ENCODE measurements at regions not wholly inside any gene's neighbourhood (a gene's known extent, or its start where the extent isn't known, plus 50 kb on each side); places are given as distances from the start of the nearest gene placed in this dataset.

DNA sequence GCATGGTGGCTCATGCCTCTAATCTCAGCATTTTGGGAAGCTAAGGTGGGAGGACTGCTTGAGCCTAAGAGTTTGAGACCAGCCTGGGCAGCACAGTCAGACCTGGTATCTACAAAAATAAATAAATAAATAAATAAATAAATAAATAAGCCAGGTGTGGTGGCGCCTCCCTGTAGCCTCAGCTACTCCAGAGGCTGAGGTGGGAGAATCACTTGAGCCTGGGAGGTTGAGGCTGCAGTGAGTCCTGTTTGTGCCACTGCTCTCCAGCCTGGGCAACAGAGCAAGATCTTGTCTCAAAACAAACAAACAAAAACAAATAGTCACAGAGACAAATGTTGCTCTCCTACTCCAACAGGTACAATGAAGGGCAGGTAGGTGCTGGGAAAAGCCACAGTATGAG is 242.4 kb upstream of the POU3F1 start:
- H3K79me2 ChIP-seq (ENCODE audit: control insufficient read depth, insufficient read depth, low read length), result no peaks in the 10 kb centered on the region
- 38% methylated on average over 1 of the region's 1 CpG for WGBS (ENCODE audit: insufficient coverage, low coverage, missing lambda C conversion rate)
- H3K9ac ChIP-seq (ENCODE audit: insufficient read depth in 1 of 2, low read depth in 2 of 2, low read length in 2 of 2), result no peak overlapping the region
- ChIA-PET POLR2A (interaction anchor here (0.6 to 1.7 kb wide), 2 partner anchors 20 to 70 kb away, joined by 3 to 4 read pairs; no protein-coding TSS in a partner anchor), CTCF (ENCODE audit: low intra/inter-chr PET ratio) (no interaction called here)
- H3K9me3 ChIP-seq (replicated peaks; ENCODE audit: control insufficient read depth, insufficient read depth, low read depth, low read length), result no peaks in the 10 kb centered on the region
- no peaks in the 10 kb centered on the region for H3K27me3 ChIP-seq (ENCODE audit: control insufficient read depth in 2 of 2, insufficient read depth in 2 of 2, low read length in 2 of 2)
- H2AFZ ChIP-seq (ENCODE audit: low read depth, low read length), result no peak overlapping the region
- in situ Hi-C loops (cut with MboI) (no loop called here), intact Hi-C loops (cut with micrococcal nuclease) (no loop called here)
- no peak overlapping the region for H3K4me3 ChIP-seq
- DNase-seq (ENCODE audit: extremely low read depth in 1 of 4, low spot score in 3 of 4) (no peak), FAIRE-seq (no peak), ATAC-seq (no peak)
- H3K4me2 ChIP-seq (ENCODE audit: insufficient read depth, low read length), result no peak overlapping the region
- no peaks in the 10 kb centered on the region for H3K36me3 ChIP-seq (ENCODE audit: control insufficient read depth, insufficient read depth, low read length)
- H4K20me1 ChIP-seq (replicated peaks; ENCODE audit: control insufficient read depth, insufficient read depth, low read length), result no peaks in the 10 kb centered on the region
- no peaks in the 10 kb centered on the region for H3K9me1 ChIP-seq (ENCODE audit: control insufficient read depth, insufficient read depth, low read length)
- no TSS peak for BruUV-seq (replicated peaks)
- no peak overlapping the region for H3K27ac ChIP-seq (ENCODE audit: extremely low read depth, low read depth, low read length)
- H3K4me1 ChIP-seq (replicated peaks in 1 of 2; ENCODE audit: control insufficient read depth in 2 of 2, insufficient read depth in 2 of 2, low read length in 2 of 2), result peaks cover 14 to 16% of the 10 kb centered on the region in 2 experiments
- TF ChIP-seq ZNF764 (CRISPR knock-in tag; IDR thresholded peaks at IDR 0.05; ENCODE audit: low read depth) (no peak), RAD21 (CRISPR knock-in tag; conservative IDR thresholded peaks at IDR 0.05 in 1 of 2, IDR thresholded peaks at IDR 0.05 in 1 of 2) (no peak), SLC30A9 (CRISPR knock-in tag; IDR thresholded peaks at IDR 0.05) (no peak), RBM14 (IDR thresholded peaks at IDR 0.05; ENCODE audit: borderline replicate concordance, insufficient read depth, low read depth, low read length) (no peak), YY1 (IDR thresholded peaks at IDR 0.05; ENCODE audit: borderline replicate concordance in 1 of 3, control insufficient read depth in 1 of 3, extremely low read depth in 1 of 3, insufficient read depth in 3 of 3, insufficient read length in 1 of 3, insufficient replicate concordance in 2 of 3, low read depth in 1 of 3, low read length in 2 of 3) (no peak), TFAM (CRISPR knock-in tag; conservative IDR thresholded peaks at IDR 0.05) (no peak), ZNF347 (CRISPR knock-in tag; IDR thresholded peaks at IDR 0.05; ENCODE audit: low read depth) (no peak), CAMTA2 (CRISPR knock-in tag; conservative IDR thresholded peaks at IDR 0.05) (no peak), ZZZ3 (IDR thresholded peaks at IDR 0.05) (no peak), FUS (optimal IDR thresholded peaks at IDR 0.05; ENCODE audit: low read depth, low read length) (no peak), TCF3 (CRISPR knock-in tag; IDR thresholded peaks at IDR 0.05) (no peak), NCOA6 (IDR thresholded peaks at IDR 0.05) (no peak)
- TF ChIP-seq, protein P1, sequence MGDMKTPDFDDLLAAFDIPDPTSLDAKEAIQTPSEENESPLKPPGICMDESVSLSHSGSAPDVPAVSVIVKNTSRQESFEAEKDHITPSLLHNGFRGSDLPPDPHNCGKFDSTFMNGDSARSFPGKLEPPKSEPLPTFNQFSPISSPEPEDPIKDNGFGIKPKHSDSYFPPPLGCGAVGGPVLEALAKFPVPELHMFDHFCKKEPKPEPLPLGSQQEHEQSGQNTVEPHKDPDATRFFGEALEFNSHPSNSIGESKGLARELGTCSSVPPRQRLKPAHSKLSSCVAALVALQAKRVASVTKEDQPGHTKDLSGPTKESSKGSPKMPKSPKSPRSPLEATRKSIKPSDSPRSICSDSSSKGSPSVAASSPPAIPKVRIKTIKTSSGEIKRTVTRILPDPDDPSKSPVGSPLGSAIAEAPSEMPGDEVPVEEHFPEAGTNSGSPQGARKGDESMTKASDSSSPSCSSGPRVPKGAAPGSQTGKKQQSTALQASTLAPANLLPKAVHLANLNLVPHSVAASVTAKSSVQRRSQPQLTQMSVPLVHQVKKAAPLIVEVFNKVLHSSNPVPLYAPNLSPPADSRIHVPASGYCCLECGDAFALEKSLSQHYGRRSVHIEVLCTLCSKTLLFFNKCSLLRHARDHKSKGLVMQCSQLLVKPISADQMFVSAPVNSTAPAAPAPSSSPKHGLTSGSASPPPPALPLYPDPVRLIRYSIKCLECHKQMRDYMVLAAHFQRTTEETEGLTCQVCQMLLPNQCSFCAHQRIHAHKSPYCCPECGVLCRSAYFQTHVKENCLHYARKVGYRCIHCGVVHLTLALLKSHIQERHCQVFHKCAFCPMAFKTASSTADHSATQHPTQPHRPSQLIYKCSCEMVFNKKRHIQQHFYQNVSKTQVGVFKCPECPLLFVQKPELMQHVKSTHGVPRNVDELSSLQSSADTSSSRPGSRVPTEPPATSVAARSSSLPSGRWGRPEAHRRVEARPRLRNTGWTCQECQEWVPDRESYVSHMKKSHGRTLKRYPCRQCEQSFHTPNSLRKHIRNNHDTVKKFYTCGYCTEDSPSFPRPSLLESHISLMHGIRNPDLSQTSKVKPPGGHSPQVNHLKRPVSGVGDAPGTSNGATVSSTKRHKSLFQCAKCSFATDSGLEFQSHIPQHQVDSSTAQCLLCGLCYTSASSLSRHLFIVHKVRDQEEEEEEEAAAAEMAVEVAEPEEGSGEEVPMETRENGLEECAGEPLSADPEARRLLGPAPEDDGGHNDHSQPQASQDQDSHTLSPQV (IDR thresholded peaks at IDR 0.05), result no peak
- TF ChIP-seq, protein P2, sequence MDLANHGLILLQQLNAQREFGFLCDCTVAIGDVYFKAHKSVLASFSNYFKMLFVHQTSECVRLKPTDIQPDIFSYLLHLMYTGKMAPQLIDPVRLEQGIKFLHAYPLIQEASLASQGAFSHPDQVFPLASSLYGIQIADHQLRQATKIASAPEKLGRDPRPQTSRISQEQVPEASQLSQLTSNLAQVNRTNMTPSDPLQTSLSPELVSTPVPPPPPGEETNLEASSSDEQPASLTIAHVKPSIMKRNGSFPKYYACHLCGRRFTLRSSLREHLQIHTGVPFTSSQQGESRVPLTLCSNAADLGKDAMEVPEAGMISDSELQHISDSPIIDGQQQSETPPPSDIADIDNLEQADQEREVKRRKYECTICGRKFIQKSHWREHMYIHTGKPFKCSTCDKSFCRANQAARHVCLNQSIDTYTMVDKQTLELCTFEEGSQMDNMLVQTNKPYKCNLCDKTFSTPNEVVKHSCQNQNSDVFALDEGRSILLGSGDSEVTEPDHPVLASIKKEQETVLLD (IDR thresholded peaks at IDR 0.05), result no peak
- TF ChIP-seq, protein P3, sequence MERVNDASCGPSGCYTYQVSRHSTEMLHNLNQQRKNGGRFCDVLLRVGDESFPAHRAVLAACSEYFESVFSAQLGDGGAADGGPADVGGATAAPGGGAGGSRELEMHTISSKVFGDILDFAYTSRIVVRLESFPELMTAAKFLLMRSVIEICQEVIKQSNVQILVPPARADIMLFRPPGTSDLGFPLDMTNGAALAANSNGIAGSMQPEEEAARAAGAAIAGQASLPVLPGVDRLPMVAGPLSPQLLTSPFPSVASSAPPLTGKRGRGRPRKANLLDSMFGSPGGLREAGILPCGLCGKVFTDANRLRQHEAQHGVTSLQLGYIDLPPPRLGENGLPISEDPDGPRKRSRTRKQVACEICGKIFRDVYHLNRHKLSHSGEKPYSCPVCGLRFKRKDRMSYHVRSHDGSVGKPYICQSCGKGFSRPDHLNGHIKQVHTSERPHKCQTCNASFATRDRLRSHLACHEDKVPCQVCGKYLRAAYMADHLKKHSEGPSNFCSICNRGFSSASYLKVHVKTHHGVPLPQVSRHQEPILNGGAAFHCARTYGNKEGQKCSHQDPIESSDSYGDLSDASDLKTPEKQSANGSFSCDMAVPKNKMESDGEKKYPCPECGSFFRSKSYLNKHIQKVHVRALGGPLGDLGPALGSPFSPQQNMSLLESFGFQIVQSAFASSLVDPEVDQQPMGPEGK (CRISPR knock-in tag; IDR thresholded peaks at IDR 0.05; ENCODE audit: borderline replicate concordance), result no peak

Data from K562 (cell line).